Muscle of arm (tissue), 1 donor: ENCODE measurements at regions not wholly inside any gene's neighbourhood (a gene's known extent, or its start where the extent isn't known, plus 50 kb on each side); places are given as distances from the start of the nearest gene placed in this dataset.
"Not testable (repeated sequence)": the region's sequence is repeated elsewhere in the genome, so short reads cannot be mapped to it uniquely, and the experiment has no call there.

Experiments
- DNase-seq: peaks from one replicate; pipeline ENCODE4 v3.0.0-alpha.2; 2013

DNA sequence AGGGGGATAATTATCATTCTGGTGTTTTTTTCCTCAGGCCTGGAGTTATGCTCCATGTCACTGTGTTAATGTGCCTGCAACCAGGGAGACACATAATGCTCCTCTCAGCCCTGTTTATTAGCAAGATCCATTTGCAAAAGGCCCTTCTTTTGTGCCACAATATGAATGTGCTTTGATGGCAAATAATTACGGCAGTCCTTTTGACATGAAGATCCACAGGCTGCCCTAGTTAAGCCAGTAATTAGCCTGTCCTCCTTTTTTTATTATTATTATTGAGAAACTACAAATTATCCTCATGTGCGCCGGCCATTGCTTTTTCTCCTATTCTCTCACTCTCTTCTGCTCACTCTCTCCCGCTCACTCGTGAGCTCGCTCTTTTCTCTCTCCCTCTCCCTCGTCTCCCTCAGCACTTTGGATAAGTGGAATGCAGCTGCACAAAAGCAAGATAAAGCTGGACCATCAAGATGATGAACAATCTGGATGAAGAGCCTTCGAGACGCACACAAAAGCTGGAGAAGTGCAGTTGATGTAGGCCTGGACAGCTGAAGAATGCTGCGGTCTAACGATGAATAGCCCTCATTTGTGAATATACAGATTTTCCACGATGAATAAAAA lies 762.3 kb downstream of the BCL11A start:
- no peak for DNase-seq

DNA sequence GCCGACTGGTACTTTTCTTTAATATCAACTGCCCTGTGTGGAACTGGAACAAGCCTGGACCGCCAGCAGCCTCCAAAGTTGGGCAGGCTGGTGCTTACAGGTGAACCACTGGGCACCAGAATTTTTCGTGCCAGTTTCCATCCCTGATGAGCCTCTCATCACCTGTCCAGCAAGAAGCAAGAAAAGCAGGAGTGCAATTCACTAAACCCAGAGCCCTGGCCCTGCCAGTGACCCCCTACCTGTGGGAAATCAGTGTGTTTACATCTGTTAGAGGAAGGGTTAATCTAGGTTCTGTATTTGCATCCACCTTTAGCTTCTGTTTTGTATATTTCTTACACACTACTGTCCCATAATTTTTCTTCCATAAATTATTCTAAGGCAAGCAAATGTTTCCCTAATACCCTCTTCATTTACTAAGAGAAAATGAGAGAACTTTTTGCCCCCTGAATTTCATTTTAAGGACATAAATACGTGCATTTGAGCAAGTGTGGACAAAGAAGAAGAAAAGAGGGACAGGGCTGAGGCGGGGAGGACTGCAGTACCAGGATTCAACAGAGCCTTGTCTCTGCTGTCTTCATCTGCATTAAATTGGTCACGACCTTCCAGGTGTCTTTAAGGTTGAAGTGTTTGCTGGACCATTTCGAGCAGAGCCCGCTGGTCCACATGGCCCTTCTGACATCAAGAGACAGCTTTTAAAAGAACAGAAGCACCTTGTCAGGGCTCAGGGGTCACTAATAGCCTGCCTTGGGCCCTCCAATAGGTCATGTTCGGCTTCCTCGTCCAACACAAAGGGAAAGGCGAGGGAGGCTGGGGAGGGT lies 763.1 kb downstream of the BCL11A start:
- no peak for DNase-seq

DNA sequence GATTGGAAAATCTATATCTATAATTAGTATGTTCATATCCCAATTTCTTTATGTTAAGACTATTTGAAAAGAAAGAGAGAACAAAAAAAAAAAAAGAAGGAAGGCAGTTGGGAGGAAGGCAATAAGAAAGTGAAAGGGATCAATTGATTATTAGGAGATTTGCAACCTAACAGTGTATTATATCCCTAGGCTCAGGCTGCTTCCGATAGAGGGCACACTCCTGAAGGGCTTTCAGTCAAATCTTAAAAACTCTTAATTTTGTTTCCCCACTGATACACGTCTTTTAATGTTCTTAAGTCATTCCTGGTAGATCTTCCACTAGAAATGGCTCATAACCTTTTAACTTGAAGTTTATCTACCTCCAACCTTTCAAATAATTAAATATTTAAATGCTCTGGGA lies 763.9 kb downstream of the BCL11A start:
- no peak for DNase-seq

DNA sequence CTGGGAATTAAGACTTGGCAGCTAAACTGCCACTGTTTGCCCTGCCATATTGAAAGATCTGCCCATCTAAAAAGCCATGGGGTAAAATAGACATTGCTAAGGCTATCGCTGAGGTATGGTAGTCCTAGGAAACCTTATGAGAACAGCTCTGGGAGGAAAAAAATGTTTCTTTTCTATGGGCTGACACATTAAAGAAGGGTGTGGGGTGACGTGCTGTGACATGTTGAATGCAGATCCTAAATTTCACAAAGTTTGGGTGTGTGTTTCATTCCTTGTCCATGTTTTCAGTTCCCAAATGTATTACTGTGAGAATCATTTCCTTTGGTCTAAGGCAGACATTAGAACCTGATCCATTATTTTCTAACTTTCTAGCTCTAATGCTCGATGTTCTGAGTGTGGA lies 766.4 kb downstream of the BCL11A start:
- DNase-seq: no peak

DNA sequence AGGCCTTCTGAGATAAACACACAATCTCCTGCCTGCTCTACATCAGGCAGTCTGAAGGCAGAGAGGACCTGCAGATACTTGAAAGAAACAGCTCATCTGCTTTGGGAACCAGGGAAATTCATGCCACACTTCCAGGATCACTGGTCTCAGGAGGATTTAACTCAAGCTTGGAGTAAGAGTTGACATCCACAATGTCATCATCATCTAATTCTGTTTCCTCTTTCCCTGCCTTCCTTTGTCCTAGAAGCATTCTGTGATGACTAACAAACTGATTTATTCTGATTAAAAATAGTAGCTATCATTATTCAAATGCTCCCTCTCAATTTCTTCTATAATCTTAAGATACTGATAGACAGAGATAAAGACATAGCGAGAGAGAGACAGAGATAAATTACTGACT lies 766.8 kb downstream of the BCL11A start:
- no peak for DNase-seq

DNA sequence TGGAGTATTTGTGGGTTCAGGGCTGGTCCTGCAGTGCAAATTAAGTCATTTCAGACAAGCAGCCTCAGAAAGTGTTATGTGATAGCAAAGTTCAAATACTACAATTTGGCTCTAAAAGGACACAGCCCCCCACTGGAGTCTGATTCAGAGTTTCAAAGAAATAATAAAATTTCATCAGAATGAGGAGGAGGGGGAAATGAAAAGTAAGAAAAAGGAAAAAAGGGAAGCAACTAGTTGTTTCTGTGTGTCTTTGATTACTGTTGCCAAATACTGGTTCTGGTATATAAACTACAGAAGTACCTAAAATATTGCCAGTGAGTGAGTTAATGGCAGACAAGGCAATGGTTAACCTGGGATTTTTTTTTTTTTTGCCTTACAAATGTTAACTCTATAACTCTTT lies 773.9 kb downstream of the BCL11A start:
- no peak for DNase-seq

DNA sequence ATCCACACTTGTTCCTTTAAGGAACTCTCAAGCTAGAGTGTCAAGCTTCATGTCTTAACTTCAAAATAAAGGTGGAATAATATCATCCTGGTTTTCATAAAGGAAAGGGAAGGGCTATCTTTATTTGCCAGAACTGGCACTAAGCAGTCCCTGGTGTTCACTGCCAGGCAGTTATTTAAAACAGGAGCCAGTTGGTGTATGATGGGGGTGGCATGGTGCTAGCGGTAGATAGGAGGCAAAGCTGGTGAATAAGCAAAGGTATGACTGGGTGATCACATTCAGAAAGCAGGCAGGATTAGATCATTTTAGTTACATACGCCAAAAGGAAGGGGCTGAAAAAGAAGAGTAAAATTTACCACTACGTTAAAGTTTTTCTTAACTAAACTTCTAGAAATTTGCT lies 776.3 kb downstream of the BCL11A start:
- no peak for DNase-seq

DNA sequence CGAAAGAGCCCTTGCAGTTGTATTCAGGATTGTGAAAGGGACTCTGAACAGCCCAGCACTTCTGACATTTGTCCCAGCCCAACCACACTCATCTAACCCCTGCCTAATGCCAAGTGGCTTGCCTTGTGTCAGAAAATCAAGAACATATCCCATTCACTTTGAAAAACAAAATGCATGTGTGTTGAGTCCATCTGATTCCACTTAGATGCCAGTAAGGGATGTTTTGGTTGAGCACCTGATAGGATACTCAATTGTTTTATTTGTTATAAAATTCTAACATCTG lies 776.8 kb downstream of the BCL11A start:
- DNase-seq: no peak

DNA sequence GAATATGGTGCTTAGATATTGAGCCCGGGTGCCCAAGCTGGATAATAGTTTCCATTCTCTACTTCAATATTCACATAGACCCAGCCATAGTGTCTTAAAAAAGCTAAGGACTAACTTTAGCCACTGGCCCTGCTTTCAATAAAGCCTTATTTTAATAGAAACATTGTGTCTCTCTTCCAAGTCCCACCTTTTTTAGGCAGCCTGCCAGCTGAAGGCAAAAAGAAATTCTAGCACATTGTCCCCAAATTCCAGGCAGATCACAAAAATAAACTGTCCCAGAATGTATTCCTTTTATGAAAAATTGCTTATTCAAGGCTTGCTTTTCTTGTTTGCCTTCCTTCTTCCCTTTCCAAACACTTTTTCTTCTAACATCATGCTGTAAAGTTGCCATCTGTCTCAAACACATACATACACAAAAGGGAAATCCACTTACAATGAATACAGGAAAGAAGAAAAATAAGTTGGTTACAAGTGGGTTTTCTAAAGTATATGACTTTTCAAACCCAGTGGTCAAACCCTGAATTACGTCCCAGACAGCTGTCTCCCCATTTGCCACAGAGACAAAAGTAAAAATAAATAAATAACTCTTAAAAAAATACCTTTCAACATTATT lies 778.5 kb downstream of the BCL11A start:
- peak; percentile 4 for DNase-seq

DNA sequence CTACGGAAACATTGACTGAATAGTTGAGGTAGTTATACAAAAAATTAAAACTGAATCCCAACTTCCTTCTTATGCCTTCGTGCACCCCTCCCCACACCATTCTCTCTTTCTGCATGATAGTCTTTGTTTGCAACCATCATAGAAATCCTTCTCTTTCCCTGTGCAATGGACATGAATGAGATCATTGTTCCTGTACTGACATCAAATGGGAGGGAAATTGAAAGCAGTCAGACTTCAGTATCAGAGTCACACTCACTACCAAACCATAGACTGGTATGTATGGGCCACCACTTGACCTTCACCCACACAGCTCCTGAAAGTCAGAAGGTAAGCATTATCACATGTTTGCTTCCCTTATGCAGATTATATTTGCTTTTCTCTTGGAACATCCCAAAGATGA lies 782.8 kb downstream of the BCL11A start:
- no peak for DNase-seq

DNA sequence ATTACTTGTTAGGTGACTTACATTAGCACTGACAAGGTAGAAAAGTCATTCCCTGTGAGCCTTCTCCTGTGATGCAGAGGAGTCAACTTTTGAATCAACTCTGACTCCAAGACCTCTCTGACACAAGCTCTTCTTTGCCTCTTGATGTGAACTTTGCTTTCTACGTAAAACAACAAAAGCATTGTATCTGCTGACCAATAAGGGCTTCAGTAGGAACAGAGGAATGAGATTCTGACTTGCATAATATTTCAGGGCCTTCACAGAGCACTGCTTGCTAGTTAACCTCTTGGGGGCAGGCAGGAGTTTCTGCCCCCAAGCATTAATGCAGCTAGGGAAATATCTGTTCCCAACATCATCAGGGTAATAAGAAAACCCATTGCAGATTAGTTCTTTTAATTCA lies 791.5 kb downstream of the BCL11A start:
- DNase-seq: no peak

DNA sequence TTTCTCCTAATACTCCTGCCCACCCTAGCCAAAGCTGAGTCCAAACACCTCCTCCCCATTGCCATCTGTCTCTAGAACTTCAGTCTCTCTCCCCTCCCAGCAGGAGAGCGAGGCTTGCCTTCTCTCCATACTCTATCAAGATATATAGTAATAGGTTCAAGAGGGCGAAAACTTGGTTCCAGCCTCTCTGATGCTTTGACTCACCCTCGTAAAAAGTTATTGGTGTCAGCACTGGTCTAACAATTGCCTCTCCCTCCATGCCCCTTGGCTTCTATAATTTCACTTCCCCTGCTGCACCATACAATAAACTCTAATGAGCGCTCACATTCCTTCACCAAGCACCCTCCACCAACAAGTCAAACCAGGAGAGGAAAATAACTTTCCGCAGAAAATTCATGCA lies 797.3 kb downstream of the BCL11A start:
- no peak for DNase-seq

DNA sequence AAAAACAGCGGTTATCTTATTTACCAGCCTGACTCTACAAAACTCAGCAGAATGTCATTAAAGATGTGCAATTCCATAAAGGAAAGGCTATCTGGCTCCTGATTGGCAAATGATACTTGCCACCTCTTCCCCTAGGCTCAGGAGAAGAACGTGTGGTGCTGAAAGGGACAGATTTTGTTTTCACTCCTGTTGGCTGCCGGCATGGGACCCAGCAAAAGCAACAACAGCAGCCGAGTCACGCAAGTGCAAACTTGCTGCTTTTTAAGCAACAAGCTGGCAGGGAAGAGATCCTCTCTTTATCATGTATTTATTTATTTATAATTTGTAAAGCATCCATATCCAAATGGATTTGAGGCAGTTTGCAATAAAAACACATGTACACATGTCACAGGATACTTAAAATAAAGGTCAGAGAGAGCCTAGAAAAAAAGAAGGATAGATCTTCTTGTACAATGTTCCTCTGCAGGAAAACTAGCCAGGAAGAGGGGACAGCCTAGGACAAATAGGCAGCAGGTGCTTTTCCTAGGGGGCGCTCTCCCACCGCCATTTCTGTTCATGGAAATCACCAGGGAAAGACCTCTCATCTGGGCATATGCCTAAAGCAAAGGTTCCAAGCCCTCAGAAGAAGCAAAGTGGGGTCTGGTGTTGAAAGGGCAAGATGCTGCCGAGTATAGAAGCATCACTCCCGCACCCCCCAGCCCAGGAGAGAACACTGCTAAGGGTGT lies 799.3 kb downstream of the BCL11A start:
- no peak for DNase-seq

DNA sequence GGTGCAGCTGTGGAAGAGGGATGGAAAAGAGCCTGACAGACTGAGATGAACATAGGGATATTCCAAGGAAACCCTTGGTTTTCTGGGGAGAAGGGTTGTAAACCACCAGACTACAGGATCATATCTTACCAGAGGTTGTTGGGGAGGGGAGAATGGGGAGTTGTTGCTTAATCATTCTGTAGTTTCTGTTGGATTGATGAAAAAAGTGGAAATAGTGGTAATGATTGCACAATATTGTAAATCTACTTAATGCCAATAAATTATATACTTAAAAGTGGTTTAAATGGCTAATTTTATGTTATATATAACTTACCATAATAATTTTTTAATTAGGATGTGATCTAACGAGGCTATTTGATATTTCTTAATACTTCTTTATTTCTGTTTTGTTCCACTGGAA lies 800.9 kb downstream of the BCL11A start:
- DNase-seq: no peak

DNA sequence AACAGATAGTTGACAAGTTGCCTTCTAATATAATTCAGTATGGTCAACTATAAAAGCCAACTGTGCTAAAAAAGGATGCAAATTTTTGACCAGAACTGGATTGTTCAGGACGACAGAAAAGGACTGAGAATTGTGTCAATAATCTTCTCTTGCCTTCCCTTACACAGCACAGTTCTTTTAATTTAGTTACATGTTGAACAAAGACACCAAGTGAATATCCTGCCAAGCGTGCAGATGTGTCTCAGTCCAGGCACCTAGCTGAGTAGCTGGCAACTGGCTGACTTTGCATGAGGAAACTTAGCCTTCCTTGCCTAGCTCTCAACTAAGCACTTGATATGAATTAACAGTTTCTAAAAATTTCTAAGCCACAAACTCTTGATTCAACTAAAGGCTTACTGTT lies 801.4 kb downstream of the BCL11A start:
- no peak for DNase-seq

DNA sequence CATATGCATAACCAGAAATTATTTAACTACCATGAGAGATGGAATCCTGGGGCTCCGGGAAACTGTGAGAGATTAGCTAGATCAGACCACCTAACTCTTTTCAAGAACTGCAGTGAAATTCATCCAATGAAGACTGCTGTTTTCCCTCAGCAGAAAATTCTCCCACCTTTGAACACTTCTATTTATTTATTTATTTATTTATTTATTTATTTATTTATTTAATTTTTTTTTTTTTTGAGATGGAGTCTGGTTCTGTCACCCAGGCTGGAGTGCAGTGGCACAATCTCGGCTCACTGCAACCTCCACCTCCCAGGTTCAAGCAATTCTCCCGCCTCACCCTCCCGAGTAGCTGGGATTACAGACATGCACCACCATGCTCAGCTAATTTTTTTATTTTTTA lies 802.2 kb downstream of the BCL11A start:
- DNase-seq: not testable (repeated sequence)

DNA sequence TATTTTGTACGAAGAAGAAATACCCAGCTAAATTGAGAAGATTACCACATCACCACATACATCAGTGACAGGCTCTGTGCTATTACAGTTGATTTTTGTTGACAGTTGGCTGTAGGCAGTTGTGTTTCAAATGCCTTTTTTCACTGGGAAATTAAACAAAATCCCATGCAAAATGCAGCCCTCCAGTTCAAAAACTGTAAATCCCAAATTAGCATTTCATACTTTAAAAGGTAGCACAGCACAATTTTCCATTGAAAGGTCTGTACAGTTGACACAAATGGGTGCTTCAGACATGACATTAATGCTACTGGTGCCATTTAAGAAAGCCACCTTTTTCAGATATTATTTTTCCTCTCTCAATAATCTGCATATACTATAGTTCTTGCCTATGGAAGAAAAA lies 807.2 kb downstream of the BCL11A start:
- no peak for DNase-seq

DNA sequence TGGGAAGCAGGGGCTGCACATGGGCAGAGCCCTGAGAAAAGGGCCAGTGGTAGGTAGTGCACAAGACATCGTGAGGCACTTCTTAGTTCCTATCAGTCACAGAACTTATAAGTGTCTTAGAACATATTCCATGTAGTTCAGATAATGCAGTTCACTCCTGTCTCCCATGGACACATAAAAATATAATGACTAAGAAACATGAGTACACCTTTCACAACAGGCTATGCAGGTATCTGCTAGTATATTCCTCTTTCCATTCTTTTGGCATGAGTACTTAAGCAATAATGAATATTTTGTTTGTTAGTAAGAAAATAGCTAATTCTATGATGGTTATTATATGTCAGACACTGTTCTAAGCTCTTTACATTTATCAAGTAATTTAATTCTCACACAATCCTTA lies 808.4 kb downstream of the BCL11A start:
- DNase-seq: no peak

DNA sequence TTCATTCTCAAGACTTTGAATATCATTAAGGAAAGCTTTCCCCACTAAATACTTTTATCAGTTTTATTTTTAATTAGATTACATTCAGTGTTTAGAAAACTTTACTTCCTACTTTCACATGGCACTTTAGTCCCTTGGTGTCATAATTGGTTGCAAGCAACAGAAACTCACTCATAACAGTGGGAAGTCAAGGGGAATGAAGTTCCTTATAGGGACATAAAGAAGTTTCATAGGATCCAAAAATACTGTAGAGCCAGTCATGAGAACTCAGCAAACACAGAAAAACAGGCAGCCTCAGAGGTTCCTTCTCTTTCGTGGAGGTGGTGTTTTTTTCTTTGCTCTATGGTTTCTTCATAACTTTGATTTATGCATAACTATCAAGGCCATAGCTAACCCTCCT lies 809.0 kb downstream of the BCL11A start:
- no peak for DNase-seq

DNA sequence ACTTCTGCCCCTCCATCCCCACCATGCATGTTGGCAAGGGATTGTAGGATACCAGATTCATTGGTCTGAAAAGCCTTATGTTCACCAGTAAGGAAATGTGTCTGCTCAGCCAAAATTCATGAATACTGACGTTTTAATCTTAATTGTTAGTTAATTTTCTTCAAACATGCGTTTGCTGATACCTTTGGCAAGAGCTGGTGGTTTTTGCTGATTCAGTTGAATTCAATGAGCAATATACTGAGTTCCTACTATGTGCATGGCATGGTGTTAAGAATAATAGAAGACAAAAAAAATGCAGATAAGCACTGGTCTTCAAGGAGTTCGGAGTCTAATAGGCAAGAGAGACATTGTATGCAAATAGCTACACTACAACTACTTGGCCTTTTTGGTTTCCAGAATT lies 811.6 kb downstream of the BCL11A start:
- DNase-seq: no peak

DNA sequence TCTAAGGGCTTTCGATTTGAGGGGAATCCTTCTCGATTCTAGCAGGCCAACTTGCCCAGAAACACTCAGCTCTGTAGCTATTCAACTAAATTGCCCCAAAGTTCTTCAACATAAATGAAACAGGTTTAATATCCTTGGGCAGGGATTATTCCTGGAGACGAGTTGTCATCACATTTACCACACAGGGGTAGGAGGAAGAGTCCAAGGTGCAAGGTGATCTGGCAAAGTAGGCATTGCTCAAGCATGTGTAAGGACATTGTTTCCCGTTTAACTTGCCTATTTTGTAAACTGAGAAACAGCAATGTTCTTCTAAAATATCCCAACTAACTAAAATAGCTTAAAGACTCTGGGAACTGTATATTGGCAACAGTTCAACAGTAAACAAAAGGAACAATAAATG lies 814.3 kb downstream of the BCL11A start:
- DNase-seq: no peak

DNA sequence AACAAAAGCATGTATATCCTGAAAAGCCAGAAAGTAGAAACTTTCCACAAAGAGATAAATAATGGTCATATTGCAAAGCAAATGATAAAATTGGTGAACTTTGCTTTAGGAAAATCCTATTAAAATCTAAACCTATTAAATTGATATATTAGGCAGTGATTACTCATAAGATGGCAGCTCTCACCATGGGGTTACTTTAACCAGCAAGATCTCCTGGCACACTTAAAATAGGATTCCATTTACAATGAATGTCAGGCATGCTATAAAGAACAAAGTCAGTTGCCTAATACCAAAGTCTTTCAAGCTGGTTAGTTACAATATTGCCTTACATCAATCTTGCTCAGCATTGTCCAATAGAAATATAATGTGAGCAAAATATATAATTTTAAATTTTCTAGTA lies 816.2 kb downstream of the BCL11A start:
- no peak for DNase-seq

DNA sequence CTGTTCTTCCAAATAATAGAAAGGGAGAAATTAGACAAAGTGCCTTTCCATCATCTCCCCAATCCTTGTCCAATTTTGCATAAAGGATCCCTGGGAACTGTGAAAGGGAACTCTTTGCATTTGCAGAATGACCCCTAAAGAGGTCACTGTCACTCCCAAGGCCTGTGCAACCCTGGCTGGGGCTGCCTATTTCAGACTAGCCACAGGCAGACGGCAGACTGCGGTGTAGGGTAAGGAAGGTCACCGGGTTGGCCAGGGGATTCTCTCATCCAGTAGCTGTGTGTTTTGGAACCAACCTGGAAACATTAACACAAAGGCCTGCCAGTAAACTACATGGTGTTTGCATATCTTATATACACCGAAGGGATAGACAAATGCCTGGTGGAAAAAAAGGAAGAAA lies 818.7 kb downstream of the BCL11A start:
- no peak for DNase-seq
